Chondrocyte (in vitro differentiated cells): ENCODE measurements at regions not wholly inside any gene's neighbourhood (a gene's known extent, or its start where the extent isn't known, plus 50 kb on each side); places are given as distances from the start of the nearest gene placed in this dataset.

Experiments used
- DNase-seq: peaks from one replicate; pipeline ENCODE4 v3.0.0; 2021; ENCODE audit warnings: mixed read lengths, low spot score
- H3K27ac Mint-ChIP-seq: one replicate; pipeline ENCODE4 v1.8.0; 2021; ENCODE audit warnings: mild to moderate bottlenecking, moderate library complexity, mixed read lengths; ENCODE audit not compliant: unreplicated experiment
- H3K27me3 Mint-ChIP-seq: 2 replicates; pipeline ENCODE4 v1.8.0; 2021; ENCODE audit warnings: low read depth, mixed read lengths
- H3K36me3 Mint-ChIP-seq: 2 replicates; pipeline ENCODE4 v1.8.0; 2021; ENCODE audit warnings: low read depth, mixed read lengths
- H3K4me1 Mint-ChIP-seq: 2 replicates; pipeline ENCODE4 v1.8.0; 2021; ENCODE audit warnings: low read depth, mild to moderate bottlenecking, mixed read lengths
- H3K4me3 Mint-ChIP-seq: one replicate; pipeline ENCODE4 v1.8.0; 2021; ENCODE audit warnings: mild to moderate bottlenecking, moderate library complexity, mixed read lengths; ENCODE audit not compliant: unreplicated experiment
- H3K9me3 Mint-ChIP-seq: 2 replicates; pipeline ENCODE4 v1.8.0; 2021; ENCODE audit warnings: low read depth, mixed read lengths
- CTCF ChIP-seq: fragments of 200-600 bp; sonication (generic); IDR thresholded peaks from 2 replicates; pipeline ENCODE4 v1.5.0; 2021; ENCODE audit warnings: antibody characterized with exemption, mild to moderate bottlenecking, moderate library complexity

DNA sequence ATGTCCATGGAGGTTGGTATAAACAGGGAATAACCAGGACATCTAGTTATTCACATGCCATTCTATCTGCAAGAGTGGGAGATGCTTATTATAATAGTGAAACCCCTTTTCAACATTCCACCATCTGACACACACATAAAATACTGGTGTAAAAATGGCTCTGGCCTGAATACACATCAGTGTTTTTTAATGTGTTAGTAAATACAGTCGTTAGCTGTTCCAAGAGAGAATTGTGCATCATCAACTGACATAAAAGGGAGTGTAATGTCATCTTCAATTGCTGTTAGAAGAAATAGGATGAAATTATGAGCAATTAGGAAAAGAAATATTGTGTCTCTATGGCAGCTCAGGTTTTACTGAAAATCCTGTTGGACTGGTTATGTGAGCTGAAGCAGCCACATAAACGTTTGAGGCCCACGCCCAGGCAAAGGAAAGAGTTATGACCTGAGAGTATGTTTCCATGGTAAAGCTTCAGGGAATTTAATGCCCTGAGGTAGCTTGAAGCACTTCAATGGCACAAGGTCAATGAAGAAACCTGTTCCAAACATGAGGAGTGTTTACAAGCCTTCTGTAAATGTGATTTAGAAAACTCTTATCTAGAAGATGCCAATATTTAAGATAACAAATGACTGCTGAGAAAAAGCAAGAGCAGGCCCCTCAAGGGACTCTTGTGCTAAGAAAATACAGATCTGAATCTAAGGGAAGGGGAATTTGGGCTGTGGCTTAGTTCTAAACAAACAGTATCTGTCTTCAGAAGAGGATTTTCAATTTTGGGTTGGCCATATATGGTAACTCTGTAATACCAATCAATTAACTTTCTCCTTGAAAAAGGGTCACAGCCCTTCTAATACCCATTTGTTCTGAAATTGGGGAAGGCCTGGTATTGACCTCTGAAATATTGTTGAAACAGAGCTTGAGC, 384.3 kb downstream of the SEC16B start:
- Mint-ChIP-seq H3K36me3 (no peaks in the 10 kb centered on the region), H3K4me3 (no peak overlapping the region), H3K27ac (no peak overlapping the region), H3K27me3 (no peaks in the 10 kb centered on the region), H3K4me1 (no peaks in the 10 kb centered on the region), H3K9me3 (no peaks in the 10 kb centered on the region)
- no peak for DNase-seq
- no peak for TF ChIP-seq CTCF

DNA sequence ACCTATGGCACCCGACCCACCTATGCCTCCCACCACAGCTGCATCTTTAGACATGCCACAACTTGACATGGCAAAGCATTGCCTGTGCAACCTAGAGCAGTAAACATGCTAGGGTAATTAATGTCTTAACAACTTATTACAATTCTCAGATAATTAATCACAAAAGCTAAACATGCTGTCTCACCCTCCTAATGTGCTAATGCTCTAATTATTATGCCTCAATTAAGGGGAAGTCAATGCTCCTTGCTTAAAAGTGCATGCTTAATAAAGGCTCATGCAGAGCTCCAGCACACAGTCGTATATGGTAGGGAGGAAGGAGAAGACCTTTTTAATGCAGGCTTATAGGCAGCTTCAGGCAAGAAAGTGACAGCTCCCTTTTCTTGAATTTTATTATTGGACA, 396.0 kb downstream of the SEC16B start:
- H3K27me3 Mint-ChIP-seq, result peaks cover 9% of the 10 kb centered on the region
- no peak overlapping the region for H3K27ac Mint-ChIP-seq

DNA sequence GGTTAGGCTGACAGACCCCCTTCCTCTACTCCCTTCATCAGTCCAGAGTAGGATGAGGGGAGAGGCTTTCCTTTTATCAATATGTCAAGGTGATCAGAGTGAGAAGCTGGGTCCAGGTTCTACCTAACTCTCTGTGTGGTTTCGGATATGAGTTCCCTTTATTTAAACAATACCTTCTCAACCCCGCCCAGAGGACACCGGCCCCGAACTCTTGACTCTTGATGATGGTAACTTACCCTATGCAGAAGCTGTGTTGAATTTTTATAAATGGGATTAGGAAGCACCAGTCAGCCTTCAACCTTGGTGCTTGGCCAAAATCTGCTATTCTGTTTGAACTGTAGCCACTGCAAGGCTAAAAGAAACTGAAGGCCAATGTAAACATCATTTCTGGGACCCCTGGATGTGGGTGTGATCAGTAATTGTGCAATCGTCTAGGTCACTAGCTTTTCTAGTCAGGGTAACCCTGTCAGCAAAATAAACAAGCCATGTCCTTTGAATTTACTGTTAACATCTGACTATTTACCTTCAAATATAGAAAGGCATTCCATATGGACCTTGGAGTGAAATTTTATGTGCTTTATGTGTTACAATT, 398.3 kb downstream of the SEC16B start:
- H3K36me3 Mint-ChIP-seq, result no peaks in the 10 kb centered on the region
- H3K9me3 Mint-ChIP-seq, result no peaks in the 10 kb centered on the region
- peaks cover 9% of the 10 kb centered on the region for H3K27me3 Mint-ChIP-seq
- no peak overlapping the region for H3K4me3 Mint-ChIP-seq
- TF ChIP-seq CTCF, result no peak
- H3K4me1 Mint-ChIP-seq, result no peaks in the 10 kb centered on the region
- H3K27ac Mint-ChIP-seq, result no peak overlapping the region
- DNase-seq, result no peak

More for the DNA sequence above, 396.0 kb downstream of the SEC16B start:
- no peak overlapping the region for H3K4me3 Mint-ChIP-seq
- H3K4me1 Mint-ChIP-seq, result no peaks in the 10 kb centered on the region
- H3K36me3 Mint-ChIP-seq, result no peaks in the 10 kb centered on the region
- no peaks in the 10 kb centered on the region for H3K9me3 Mint-ChIP-seq
- TF ChIP-seq CTCF, result no peak
- no peak for DNase-seq

DNA sequence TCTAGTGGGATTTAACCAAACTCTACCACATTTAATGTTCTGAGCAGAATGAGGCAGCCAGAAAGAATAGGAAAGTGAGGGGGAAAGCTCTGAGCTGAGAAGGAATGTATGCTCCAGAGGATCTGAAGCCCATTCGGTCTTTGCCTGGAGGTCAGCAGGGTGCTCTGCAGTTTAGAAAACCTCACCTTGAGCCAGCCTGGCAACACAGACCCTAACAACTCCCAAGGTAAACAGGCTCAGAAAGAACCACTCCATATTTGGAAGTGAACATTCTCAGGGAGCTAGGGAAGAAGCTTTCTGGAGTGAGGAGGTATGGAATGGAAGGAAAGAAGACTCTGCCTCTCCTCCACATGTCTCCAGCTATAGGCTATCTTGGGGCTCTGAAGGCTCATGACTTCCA, 398.8 kb downstream of the SEC16B start:
- Mint-ChIP-seq H3K27me3 (peaks cover 4% of the 10 kb centered on the region), H3K9me3 (no peaks in the 10 kb centered on the region), H3K4me3 (no peak overlapping the region), H3K27ac (no peak overlapping the region), H3K36me3 (no peaks in the 10 kb centered on the region), H3K4me1 (no peaks in the 10 kb centered on the region)
- no peak for TF ChIP-seq CTCF
- DNase-seq, result no peak

DNA sequence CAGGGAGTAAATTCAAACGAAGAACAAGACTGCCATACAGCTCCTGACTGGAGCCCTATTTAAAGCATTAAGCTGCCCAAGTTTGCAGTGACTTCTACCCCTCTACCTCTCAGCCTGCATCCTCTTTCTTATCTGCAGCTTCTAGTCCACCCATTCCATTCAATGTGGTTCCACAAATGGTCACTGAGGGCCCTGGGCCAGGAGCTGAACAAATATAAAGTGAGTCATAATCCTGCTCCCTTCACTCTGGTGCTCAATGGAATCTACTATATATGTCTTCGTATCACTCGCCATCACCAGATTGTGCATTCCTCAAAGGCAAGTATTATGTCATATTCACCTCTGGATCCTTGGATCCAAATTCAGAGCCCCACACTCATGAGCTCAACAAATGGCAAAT, 398.7 kb downstream of the BRINP2 start:
- Mint-ChIP-seq H3K27ac (no peak overlapping the region), H3K27me3 (peaks cover 2% of the 10 kb centered on the region), H3K4me3 (no peak overlapping the region), H3K9me3 (no peaks in the 10 kb centered on the region), H3K4me1 (no peaks in the 10 kb centered on the region), H3K36me3 (no peaks in the 10 kb centered on the region)
- no peak for TF ChIP-seq CTCF
- DNase-seq, result no peak
